HG02973 (cell line): ENCODE measurements at regions not wholly inside any gene's neighbourhood (a gene's known extent, or its start where the extent isn't known, plus 50 kb on each side); places are given as distances from the start of the nearest gene placed in this dataset.
"Not testable (repeated sequence)": the region's sequence is repeated elsewhere in the genome, so short reads cannot be mapped to it uniquely, and the experiment has no call there.

Experiments
- ATAC-seq: cut with Tn5 transposase; IDR thresholded peaks from one replicate; pipeline ENCODE4 v1.9.1; 2021; ENCODE audit warnings: moderate library complexity; ENCODE audit not compliant: unreplicated experiment

- no peak for ATAC-seq
Observed at GRCh38 chr11:80733790-80734189, 1293.0 kb upstream of the TENM4 start.

GRCh38 chr11:80733361-80733760 lies 1292.5 kb upstream of the TENM4 start:
- ATAC-seq = no peak

GRCh38 chr11:80727315-80727714 lies 1286.5 kb upstream of the TENM4 start:
- peak; percentile 83 for ATAC-seq

- no peak for ATAC-seq
Observed at GRCh38 chr11:80726236-80726635, 1285.4 kb upstream of the TENM4 start.

- ATAC-seq = no peak
Observed at GRCh38 chr11:80724366-80724765, 1283.5 kb upstream of the TENM4 start.

GRCh38 chr11:80722629-80723028 lies 1281.8 kb upstream of the TENM4 start:
- ATAC-seq = no peak

- ATAC-seq = no peak
Observed at GRCh38 chr11:80720295-80720694, 1279.5 kb upstream of the TENM4 start.

- no peak for ATAC-seq
Observed at GRCh38 chr11:80719292-80719646, 1278.4 kb upstream of the TENM4 start.

- no peak for ATAC-seq
Observed at GRCh38 chr11:80718611-80719291, 1277.9 kb upstream of the TENM4 start.

- no peak for ATAC-seq
Observed at GRCh38 chr11:80702264-80702663, 1261.4 kb upstream of the TENM4 start.

- no peak for ATAC-seq
Observed at GRCh38 chr11:80700386-80700785, 1259.6 kb upstream of the TENM4 start.

GRCh38 chr11:80699406-80700177 lies 1258.8 kb upstream of the TENM4 start:
- not testable (repeated sequence) for ATAC-seq

- ATAC-seq = no peak
Observed at GRCh38 chr11:80698637-80699036, 1257.8 kb upstream of the TENM4 start.

GRCh38 chr11:80694385-80694784 lies 1253.6 kb upstream of the TENM4 start:
- no peak for ATAC-seq

GRCh38 chr11:80687941-80688340 lies 1247.1 kb upstream of the TENM4 start:
- ATAC-seq = no peak

- ATAC-seq = no peak
Observed at GRCh38 chr11:80686889-80687288, 1246.1 kb upstream of the TENM4 start.

GRCh38 chr11:80673566-80673965 lies 1232.7 kb upstream of the TENM4 start:
- ATAC-seq = no peak

GRCh38 chr11:80669620-80670019 lies 1228.8 kb upstream of the TENM4 start:
- ATAC-seq = no peak

GRCh38 chr11:80668039-80668438 lies 1227.2 kb upstream of the TENM4 start:
- no peak for ATAC-seq

GRCh38 chr11:80655834-80656233 lies 1215.0 kb upstream of the TENM4 start:
- no peak for ATAC-seq

GRCh38 chr11:80650966-80651365 lies 1210.1 kb upstream of the TENM4 start:
- ATAC-seq = no peak

- ATAC-seq = no peak
Observed at GRCh38 chr11:80649186-80649585, 1208.4 kb upstream of the TENM4 start.

GRCh38 chr11:80638296-80638695 lies 1197.5 kb upstream of the TENM4 start:
- ATAC-seq = no peak
